ENCODE measurements at regions not wholly inside any gene's neighbourhood (a gene's known extent, or its start where the extent isn't known, plus 50 kb on each side); places are given as distances from the start of the nearest gene placed in this dataset.

DNA sequence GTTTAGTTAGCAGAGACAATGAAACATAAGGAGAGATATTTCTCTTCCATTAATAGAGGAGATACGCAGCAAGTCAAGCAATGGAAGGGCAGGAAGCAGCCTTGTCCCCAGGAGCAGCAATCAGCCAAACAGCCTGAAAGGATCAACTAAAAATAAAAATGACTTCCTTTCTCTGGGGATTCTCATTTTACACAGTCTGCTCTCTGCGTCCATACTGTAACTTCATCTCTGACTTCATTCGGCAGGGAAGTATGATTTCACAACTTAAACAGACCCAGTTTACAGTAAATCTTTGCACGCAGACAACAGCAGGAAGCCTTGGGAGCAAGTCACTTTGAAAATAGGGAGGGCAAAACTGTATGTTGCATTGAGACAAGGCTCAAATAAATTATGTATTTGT is 826.7 kb downstream of the DIAPH3 start:
- no peak overlapping the region for H3K4me3 ChIP-seq (ENCODE audit: low read depth, low read length)
- DNase-seq (ENCODE audit: low read depth), result no peak
- TF ChIP-seq, protein P1, sequence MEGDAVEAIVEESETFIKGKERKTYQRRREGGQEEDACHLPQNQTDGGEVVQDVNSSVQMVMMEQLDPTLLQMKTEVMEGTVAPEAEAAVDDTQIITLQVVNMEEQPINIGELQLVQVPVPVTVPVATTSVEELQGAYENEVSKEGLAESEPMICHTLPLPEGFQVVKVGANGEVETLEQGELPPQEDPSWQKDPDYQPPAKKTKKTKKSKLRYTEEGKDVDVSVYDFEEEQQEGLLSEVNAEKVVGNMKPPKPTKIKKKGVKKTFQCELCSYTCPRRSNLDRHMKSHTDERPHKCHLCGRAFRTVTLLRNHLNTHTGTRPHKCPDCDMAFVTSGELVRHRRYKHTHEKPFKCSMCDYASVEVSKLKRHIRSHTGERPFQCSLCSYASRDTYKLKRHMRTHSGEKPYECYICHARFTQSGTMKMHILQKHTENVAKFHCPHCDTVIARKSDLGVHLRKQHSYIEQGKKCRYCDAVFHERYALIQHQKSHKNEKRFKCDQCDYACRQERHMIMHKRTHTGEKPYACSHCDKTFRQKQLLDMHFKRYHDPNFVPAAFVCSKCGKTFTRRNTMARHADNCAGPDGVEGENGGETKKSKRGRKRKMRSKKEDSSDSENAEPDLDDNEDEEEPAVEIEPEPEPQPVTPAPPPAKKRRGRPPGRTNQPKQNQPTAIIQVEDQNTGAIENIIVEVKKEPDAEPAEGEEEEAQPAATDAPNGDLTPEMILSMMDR (IDR thresholded peaks at IDR 0.05; ENCODE audit: control insufficient read depth, extremely low read depth, insufficient read depth), result no peak

DNA sequence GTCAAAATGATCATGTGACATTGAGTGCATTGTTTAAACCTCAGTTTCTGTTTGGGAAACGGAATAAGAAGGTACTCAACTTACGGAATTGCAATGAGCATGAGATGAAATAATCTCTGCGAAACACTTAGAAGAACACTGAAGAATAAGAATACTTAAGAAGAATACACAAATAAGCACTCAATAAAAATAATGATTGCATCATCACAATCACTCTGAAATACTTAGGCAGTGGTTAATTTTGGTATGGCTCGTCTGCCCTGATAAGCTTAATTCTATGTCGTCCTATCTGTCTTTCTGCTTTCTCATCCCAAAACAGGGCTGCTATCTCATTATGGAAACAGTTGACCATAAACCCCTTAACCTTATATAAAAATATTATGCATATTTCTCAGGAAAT is 823.6 kb downstream of the DIAPH3 start:
- TF ChIP-seq, protein P1 (IDR thresholded peaks at IDR 0.05; ENCODE audit: control insufficient read depth, extremely low read depth, insufficient read depth), result no peak

DNA sequence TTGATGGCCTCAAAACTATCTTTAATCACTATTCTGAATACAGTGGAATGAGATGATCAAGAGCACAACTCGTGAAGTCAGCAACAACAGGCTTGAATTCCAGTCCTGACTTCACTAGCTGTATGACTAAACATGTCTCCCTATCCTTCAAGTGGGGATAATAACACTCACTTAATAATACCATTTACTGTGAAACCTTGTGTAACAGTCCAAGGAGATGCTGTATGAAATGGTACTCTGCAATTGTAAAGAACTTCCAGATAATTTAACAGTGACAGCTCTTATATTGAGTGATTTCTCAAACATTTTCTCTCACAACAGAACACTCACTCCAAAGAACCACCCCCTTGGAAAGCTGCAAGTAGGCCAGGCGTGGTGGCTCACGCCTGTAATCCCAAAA is 823.1 kb downstream of the DIAPH3 start:
- TF ChIP-seq, protein P1 (IDR thresholded peaks at IDR 0.05; ENCODE audit: control insufficient read depth, extremely low read depth, insufficient read depth), result no peak
- DNase-seq (ENCODE audit: low read depth), result no peak
- no peak overlapping the region for H3K4me3 ChIP-seq (ENCODE audit: low read depth, low read length)

More for the DNA sequence above, 823.6 kb downstream of the DIAPH3 start:
- no peak overlapping the region for H3K4me3 ChIP-seq (ENCODE audit: low read depth, low read length)
- DNase-seq (ENCODE audit: low read depth), result no peak

DNA sequence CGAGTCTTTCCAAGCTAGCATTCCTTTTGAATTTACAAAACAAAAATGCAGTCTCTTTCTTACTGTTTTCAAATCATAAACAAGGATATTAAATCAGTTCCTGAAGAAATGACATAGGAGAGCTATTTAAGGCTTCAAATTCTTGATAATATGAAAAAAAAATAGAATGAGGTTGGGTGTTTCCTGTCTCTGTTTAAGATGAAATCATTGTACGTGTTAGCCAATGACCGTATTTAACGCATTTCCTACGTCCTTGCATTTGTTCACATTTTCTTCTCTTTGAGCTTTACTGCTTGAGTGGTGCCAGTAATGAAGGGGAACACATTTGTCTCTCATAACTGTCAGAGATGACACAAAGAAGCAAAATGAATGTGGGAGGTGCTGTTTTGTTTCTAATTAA is 821.3 kb downstream of the DIAPH3 start:
- H3K4me3 ChIP-seq (ENCODE audit: low read depth, low read length), result no peak overlapping the region
- TF ChIP-seq, protein P1 (IDR thresholded peaks at IDR 0.05; ENCODE audit: control insufficient read depth, extremely low read depth, insufficient read depth), result no peak
- DNase-seq (ENCODE audit: low read depth), result no peak

DNA sequence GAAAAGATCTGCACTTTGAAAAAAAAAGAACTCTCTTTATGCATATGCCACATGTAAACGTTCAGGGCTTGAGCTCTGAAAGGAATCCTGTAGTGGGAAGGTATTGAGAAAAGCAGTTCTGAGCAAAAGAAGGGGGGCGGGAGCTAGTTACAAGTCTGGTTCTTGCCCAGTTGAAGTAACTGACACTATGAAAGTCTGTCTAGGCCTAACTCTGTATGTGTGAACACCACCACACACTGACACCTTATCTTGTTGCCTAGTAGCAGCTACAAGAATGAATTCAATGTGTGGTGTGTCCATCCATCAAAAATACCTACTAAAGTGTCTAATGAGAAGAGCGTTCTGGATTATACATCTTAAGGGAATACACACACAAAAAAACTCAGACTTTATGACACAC is 820.6 kb downstream of the DIAPH3 start:
- H3K4me3 ChIP-seq (ENCODE audit: low read depth, low read length), result no peak overlapping the region
- no peak for DNase-seq (ENCODE audit: low read depth)
- TF ChIP-seq, protein P1 (IDR thresholded peaks at IDR 0.05; ENCODE audit: control insufficient read depth, extremely low read depth, insufficient read depth), result no peak

DNA sequence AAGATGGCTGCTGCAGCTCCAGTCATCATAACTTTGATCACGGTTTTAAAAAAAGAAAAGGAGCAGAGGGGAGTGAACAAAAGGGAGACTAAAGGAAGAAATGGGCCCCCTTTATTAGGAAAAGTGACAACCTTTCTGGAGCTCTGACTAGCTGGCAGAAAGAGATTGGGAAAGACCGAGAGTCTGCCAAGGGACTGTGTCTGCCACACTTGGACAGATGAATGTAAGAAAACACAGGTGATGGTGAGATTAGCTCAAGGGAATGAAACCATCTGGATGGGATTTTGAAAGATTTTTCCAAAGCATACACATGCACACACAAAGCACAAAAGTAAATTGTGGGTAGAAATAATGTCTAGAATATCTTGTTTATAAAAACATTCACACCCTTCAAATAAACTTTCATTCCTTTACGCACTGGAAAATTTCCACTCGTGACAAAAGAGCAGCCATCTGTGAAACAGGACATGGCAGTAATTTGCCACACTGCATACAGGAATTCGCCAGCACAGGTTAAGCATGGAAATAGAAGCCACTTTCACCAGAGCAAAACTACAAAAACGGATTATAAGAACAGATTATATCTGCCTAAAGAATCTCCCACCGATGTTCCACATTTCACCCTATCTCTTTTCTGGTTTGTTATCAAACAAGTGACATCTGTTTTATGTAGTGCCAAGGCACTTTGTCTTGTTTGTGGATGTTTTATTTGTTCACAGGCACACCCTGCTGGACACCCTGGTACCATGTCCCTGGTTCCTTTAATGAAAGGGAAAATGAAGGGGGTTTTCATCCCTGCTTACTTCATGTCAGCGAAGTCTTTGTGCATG is 819.5 kb downstream of the DIAPH3 start:
- no peak overlapping the region for H3K4me3 ChIP-seq (ENCODE audit: low read depth, low read length)
- TF ChIP-seq, protein P1 (IDR thresholded peaks at IDR 0.05; ENCODE audit: control insufficient read depth, extremely low read depth, insufficient read depth), result no peak
- no peak for DNase-seq (ENCODE audit: low read depth)

DNA sequence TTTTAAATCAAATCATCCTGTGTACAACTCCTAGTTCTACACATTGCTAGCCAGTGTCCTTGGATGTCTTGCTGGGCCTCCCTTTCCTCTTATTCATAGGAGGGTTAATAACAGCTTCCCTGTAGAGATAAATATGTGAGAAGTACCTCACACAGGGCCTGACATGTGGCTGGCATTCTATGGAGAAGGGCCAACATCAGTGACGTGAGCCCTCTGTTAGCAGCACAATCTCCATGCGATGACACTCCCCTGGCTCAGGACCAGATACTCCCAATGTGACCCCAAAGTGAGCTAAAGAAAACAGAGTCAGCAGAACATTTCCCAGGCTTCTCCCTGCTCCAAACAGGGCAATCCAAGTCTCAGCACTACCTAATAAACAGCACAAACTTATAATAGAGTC is 818.4 kb downstream of the DIAPH3 start:
- DNase-seq (ENCODE audit: low read depth), result no peak
- H3K4me3 ChIP-seq (ENCODE audit: low read depth, low read length), result no peak overlapping the region
- TF ChIP-seq, protein P1 (IDR thresholded peaks at IDR 0.05; ENCODE audit: control insufficient read depth, extremely low read depth, insufficient read depth), result no peak

All from LNCaP clone FGC (cell line).